ENCODE measurements at regions not wholly inside any gene's neighbourhood (a gene's known extent, or its start where the extent isn't known, plus 50 kb on each side); places are given as distances from the start of the nearest gene placed in this dataset.

DNA sequence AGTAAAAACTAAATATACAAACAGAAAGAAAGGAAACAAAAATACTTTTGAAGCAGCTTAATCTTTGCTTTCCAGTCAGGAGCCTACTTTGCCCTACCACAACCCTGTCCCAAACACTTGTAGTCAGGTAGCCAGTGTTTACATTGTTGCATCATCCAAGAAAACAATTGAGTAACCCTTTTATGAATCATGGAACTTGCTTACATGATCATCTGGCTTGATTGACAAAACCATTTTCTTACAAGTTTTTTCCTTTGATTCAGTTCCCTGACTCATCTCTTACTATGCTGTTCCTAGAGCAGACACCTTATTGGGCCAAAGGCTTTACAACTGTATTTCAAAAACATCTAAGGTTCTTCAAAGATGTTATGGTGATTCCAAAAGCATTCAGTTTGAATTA, 740.1 kb downstream of the KLHL13 start:
- TF ChIP-seq, protein P1, sequence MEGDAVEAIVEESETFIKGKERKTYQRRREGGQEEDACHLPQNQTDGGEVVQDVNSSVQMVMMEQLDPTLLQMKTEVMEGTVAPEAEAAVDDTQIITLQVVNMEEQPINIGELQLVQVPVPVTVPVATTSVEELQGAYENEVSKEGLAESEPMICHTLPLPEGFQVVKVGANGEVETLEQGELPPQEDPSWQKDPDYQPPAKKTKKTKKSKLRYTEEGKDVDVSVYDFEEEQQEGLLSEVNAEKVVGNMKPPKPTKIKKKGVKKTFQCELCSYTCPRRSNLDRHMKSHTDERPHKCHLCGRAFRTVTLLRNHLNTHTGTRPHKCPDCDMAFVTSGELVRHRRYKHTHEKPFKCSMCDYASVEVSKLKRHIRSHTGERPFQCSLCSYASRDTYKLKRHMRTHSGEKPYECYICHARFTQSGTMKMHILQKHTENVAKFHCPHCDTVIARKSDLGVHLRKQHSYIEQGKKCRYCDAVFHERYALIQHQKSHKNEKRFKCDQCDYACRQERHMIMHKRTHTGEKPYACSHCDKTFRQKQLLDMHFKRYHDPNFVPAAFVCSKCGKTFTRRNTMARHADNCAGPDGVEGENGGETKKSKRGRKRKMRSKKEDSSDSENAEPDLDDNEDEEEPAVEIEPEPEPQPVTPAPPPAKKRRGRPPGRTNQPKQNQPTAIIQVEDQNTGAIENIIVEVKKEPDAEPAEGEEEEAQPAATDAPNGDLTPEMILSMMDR (conservative IDR thresholded peaks at IDR 0.05), result no peak
- no peak for TF ChIP-seq EZH2 (IDR thresholded peaks at IDR 0.05; ENCODE audit: low read depth)
